HG03025 (cell line): ENCODE measurements at regions not wholly inside any gene's neighbourhood (a gene's known extent, or its start where the extent isn't known, plus 50 kb on each side); places are given as distances from the start of the nearest gene placed in this dataset.

Experiments
- ATAC-seq: cut with Tn5 transposase; IDR thresholded peaks from one replicate; pipeline ENCODE4 v1.9.1; 2021; ENCODE audit warnings: mild to moderate bottlenecking, moderate library complexity; ENCODE audit not compliant: unreplicated experiment, low FRiP score

DNA sequence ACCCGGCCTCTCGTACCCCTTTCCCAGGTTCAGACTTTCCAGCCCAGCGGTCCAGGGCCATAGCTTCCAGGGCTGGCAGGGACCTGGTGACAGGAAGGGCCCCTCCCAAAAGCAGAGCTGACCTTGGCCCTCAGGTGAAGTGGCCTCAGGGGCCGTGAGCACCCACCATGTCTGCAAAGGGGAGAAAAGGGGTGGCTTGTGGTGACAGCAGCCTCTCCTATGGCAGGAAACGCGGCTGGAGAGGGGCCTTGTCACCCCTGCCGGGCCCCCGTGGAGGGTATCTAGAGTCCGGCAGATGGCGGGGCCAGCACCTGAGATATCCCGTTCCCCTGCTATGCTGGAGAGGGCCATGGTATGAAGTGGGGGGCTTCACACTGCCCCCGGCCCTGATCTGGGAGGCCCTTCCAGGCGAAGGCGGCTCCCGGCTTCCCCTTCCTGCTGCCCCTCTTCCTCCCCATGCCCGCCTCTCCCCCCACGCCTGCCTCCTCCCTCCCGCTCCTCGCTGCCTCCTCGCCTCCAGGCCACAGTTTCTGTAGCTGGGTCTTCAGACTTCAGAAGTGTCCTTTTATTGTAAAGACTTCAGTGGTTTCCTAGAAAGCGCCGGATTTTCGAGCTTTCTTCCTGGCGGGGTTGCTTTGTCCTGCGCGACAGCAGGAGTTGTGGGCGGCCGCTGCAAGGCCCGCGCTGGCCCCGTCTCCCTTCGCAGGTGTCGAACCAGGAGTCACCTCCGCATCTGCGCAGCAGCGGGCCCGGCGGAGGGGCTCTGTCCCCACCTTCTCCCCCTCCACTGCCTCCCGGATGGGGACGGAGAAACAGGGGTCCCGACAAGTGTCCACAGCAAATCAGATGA lies 240.5 kb upstream of the MYT1L start:
- ATAC-seq = no peak

DNA sequence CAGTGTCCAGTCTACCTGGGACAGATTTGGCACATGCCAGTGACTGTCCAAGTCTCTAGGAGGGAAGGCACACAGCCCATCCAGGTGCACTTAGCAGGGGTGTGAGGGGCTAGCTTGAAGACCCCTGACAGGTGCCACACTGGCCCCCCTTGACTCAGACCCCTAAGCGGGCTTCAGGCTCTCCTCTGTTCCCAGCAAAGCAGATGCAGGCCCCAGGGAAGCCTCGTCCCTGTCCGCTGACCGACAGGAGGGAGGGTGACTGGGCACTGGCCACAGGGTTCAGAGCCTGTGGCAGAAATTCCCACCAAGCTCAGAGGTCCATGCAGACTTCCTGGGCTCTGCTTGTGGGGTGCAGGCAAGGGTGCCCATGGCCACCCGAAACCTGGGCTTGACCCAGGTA lies 239.8 kb upstream of the MYT1L start:
- ATAC-seq = no peak

DNA sequence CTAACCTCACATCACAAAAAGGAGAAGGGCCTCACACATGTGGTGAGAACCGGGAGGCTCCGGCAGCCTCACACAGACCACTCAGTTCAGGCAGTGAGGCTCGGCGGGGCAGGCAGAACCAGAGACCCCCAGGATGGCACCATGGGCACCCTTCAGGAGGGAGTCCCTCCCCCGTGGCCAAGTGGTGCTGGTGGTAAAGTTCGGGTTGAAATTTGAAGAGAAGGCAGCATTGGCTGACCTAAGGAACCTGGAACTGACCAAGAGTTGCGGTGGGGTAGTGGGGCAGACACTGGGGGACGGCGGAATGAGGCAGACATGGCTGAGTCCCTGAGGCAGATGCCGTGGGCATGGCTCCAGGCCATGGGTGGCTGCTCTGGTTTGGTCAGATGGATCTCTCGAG lies 239.3 kb upstream of the MYT1L start:
- ATAC-seq = no peak

DNA sequence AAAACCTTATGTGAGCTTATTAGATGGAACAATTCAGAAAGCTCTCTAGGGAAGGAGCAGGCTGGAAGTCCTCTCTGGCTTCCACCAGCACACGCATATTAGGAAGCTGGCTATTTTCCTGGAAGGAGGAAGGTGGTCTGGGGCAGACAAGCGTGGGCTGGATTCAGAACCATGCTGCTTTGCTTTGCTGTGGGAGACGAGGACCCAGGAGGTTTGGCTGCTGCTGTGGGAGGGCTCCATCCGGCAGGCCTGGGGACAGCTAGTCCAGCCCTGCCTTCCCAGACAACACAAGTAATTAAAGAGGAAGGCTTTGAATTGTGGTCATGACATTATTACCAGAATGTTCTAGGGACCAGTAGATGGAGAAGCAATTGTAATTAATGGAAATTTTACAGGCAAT lies 238.8 kb upstream of the MYT1L start:
- no peak for ATAC-seq

DNA sequence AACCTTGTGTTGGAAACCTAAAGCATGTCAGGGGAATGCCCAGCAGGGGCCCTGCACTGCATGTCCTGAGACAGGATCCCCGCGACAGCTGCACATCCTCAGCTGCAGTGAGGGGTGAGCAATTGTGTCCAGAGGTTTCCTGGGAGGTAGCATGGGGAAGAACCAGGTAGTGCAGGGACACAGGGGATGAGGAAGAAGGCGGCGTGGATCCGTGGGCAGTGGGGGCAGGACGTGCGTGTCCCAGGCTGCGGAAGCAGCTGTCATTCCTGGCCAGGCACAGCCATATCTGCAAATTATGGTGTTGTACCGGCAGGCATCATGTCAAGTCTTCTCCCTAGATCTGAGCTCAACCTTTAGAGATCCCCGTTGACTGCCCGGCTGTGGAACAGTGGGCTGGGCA lies 238.2 kb upstream of the MYT1L start:
- no peak for ATAC-seq

DNA sequence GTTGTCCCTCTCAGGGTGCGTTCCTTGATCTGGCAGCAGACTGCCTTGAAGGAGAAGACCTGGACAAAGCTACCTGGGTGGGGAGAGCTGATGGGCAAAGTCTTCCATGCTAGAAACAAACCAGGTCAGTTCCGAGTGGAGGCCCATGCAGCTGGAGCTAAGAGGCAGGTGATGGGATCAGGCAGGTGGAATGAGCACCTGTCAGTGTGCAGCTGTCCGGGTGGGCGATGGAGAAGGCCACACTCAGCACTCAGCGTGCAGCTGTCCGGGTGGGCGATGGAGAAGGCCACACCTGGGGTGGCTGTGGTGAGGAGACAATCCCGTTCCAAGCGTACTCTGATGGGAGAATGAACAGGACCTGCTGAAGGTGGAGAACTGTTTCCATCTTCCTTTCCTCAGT lies 237.3 kb upstream of the MYT1L start:
- ATAC-seq = no peak

DNA sequence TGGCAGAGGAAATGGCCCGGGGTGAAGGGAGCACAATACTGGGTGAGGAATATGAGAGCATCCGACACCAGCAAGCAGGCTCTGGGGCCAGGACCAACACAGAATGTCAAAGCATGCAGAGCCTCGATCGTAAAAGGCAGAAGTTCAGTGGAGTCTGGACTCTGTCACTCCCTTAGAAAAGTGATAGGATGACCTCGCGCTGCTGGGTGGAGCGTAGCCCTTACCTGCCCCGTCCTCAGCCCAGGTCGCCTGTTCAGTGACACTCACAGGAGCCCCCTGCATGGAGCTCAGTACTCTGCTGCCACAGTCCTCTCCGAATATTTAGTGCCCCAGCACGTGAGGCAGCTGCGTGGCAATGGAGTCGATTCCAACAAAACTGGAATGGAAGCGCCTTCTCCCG lies 236.7 kb upstream of the MYT1L start:
- no peak for ATAC-seq

DNA sequence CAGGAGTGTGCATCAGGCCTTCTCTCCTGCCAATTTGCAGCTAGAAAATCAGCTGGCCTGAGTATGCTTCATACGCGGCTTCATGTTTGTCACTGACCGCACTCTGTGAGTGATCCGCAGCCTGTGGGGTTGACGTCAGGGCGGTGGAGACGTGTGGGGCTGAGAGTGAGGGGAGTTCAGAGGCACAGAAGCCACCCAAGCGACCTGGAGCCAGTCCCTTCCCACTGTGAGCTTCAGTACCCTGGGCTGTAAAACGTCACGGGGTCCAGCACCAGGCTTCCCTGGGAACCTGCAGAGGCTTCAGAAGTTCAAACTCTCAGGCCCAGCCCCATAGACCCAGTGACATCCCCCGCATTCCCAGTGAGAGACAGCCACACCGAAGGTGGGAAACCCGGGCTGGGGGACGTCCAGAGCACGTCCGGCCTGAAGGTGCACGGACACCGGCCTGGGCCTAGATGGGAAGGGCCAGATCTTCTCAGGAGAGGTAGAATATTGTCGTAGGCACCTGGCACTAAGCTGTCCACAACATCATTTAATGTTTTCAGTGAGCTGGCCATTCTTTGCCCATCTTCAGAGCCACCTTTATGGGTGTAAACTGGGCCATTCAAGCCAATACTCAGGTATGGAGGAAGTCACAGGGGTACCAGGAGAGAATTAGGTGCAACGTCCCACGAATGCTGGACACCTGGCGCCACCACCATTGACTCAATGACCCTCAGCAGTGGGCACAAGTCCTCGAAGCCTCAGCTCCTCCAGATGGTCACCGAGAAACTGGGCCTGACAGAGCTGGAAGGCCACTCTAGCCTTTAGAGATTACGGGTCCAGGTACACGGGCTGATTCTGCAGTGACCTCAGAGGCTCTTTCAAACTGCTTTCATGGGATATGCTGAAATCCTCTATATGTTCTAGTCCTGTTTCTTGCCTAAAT lies 235.6 kb upstream of the MYT1L start:
- no peak for ATAC-seq

DNA sequence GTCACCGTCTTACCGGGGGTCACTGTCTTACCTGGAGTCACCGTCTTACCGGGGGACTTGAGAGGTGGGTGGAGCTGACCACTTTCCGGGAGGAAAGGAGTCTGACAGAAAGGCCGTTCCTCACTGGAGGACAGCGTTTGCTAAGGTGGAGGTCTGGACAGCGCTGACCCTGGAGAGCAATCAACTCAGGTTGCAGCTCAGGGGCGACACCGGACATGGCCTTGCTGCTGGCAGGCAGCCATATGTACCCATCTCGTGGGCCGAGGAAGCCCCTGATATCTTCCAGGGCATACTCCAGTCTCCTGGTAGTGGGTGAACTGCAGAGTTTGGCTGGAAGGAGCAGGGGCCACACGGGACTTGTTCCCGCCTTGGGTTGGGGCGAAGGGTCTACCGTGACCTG lies 234.6 kb upstream of the MYT1L start:
- ATAC-seq = no peak

DNA sequence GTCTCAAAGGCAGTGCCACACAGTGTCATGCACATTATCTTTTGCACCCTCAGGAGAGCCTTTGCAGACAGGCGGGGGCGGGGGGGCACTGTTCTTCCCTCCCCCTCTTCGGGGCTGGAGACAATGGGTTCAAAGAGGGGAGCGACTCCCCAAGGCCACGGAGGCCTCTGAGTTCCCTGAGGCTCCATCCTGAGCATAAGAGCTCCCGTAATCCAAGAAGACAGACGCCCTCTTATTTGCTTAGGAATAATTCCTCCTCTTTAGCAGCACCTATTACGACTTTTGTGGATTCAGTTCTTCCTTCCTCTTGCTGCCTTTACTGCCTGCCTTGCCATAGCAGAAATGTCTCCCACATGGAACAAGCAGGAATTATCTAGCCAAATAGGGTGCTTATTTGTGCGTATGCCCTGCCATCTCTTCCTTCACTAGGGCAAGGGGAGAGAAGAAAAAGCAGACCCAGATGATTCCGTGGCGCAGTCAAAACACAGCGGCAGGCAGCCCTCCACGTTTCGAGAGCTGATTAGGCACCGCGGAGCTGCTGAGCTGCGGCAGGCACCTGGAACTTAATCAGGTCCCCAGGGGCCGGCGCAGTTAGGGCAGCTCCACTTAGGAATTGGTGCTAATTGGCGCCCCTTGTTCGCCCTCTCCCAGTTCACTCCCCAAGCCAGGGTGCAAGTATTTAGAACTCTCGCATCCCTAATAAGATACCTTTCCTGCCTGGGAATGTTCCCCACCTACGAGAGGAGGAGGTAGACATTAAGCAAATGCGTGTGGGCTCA lies 233.4 kb upstream of the MYT1L start:
- no peak for ATAC-seq

DNA sequence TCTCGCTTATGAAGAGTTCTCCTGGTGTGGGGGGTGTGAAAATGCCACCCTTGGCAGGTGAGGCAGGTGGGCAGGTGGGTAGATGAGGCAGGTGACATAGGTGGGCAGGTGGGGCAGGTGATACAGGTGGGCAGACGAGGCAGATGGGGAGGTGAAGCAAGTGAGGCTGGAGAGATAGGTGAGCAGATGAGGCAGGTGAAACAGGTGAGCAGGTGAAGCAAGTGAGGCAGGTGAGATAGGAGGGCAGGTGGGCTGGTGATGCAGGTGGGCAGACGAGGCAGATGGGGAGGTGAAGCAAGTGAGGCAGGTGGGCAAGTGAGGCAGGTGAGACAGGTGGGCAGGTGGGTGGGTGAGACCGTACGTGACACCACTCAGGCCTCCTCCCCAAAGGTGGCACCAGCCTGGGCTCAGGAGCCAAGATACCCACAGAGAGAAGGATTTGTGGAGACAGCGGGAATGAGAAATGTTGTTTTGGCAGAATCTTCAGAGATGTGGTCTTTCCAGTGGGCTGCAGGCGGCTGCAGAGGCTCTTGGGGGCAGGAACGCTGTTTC lies 232.3 kb upstream of the MYT1L start:
- no peak for ATAC-seq

DNA sequence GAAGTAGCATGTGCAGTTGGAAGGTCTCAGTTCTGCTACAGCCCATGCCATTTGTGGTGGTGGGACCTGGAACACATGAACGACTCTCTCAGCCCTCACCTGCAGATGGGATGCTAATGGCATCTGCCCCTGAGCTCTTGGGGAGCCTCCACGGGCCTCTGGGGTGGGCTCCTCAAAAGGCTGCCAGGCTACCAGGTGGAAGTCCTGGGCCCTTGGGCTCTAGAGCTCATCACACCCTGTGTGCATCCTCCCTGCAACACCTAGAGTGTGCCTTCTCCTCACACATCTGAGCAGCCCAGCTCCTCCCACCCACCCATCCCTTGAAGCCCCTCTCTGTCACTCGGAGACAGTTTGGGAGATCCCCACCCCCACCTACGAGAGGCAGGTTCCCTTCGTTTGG lies 231.8 kb upstream of the MYT1L start:
- no peak for ATAC-seq

DNA sequence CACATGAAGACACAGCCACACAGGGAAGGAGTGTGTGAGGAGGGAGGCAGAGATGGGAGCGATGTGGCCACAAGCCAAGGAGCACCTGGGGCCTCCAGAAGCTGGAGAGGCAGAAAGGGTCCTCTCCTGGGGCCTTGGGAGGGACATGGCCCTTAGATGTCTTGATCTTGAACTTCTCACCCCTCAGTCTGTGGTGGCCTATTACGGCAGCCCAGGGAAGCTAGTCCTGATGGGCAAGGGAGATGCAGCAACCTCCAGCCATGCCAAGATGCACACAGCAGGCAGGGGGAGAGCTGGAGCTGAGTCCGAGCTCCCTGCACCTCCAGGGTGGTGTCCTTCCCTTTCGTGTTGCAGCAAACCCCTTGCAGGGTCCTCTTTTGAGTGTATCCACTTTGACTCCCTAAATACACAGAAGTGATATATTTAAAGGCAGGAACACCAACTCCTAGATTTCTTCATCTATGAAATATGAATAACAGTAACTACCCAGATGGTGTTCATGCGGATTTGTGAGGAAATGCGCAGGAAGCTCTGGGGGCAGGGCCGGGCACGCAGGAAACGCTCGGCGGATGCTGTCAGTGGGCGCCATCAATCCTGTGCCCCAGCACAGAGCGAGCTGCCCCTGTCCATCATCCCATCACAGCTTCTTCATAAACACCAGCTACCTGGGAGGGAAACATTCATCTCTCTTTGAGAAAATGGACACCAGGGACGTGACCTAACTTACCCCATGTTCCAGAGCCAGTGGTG lies 230.4 kb upstream of the MYT1L start:
- no peak for ATAC-seq

DNA sequence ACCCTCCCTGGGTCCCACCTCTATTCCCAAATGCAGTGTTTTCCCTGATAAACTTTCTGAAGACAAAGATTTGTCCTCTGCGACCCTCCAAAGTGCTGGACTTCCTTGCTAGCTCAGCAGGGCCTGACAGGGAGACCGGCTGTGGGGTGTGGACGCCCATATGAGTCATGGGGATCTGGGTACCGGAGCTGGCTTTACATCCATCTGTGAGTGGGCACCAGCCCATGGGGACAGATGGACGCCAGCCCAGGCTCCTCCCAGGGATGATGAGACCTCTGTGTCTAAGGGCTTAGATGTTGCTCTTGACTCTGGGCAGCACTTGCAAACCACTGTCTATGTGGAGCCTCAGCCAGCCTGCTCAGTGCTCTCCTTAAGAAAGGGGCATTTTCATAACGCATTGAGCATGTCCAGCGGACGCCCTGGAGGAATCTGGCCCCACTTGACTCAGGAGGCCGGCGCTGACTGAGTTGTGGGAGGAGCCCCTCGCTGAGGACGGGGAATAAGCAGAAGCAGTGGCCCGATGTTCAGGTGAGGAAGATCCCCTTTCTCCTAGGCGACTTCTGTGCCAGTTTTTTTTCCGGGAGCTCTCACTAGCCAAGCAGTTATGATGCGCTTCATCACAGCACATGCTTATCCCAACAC lies 229.4 kb upstream of the MYT1L start:
- no peak for ATAC-seq

DNA sequence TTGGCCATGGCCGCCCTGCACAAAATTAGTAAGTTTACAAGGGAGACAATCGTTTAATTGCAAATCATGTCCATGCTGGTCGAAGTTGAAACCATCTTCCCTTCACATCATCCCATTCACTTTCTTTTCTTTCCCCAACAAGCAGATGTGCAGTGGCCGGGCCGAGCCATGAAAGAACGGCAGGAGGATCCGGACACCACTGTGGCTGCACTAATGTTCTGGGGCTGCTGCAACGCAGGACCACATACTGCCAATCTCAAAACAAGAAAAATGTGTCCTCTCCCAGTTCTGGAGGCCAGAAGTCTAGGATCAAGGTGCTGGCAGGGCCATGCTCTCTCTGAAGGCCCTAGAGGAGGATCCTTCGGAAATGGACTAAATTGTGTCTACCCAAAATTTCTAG lies 227.4 kb upstream of the MYT1L start:
- no peak for ATAC-seq

DNA sequence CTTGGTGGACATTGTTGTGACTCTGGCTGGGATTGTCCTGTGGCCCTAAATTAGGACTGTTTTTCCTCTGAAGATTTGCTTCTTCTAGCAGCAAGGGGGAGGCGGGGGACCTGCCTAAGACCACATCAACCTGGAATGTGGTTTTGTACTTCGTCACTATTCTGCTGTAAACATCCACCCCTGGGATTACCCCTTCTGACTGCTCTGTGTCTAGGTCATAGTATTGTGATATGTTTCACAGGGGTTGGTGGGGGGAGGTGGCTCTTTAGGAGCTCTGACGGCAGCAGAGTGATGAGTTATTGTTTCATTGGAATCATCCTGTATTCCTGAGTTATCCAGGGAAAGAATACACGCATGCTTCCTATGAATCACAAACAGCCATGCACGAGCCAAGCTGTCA lies 226.4 kb upstream of the MYT1L start:
- no peak for ATAC-seq

DNA sequence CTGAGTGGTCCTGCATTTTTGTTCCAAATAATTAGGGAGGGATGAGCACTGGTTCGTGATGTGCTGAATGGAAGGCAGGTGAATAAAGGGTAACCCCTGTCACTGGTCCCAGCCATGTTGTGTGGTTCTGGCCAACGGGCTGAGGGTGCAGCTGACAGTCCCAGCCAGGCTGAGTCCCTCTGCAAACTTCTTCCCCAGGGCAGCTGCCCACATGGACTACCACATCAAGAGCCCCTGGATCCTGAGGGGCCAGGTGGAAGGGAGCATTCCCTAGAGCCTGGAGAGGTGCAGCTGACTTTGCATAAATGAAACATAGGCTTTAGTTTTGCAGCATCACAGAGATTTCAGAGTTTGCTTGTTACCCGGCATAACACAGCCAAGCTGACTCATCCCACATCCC lies 219.8 kb upstream of the MYT1L start:
- ATAC-seq = no peak

DNA sequence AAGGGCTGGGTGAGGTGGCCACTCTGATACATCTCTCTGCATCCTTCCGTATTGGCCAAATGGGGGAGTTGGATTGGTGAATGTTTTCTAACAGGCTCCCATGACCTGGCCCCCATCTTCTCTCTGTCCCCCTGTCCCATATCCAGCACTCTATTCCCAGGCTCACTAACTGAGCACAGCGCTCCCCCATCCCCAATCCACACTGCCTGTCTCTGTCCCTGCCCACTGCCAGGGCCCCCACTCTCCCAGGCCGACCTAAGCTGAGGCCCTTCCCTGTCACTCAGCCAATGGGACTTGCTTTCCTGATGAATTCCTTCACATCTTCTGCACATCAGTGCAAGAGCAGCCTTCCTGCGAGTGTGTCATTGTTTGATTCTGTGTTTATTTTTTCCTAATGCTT lies 216.8 kb upstream of the MYT1L start:
- ATAC-seq = no peak

DNA sequence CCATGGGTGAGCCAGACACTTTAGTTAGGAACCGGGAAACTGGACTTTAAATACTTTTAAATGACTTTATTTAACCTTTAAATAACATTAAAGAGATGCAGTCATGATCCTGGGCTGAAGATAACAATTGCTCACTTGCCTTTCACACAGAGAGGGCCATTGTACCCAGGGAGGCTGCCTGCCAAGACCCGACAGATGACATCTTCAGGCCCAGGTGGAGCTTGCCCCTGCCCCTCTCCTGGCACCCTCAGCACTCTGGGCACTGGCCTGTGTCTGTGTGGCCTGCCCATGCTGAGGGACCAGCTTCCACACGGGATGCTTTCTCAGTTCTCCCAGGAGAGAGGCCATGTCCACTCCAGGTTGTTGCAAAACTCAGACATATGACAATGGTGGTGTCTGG lies 216.4 kb upstream of the MYT1L start:
- no peak for ATAC-seq

DNA sequence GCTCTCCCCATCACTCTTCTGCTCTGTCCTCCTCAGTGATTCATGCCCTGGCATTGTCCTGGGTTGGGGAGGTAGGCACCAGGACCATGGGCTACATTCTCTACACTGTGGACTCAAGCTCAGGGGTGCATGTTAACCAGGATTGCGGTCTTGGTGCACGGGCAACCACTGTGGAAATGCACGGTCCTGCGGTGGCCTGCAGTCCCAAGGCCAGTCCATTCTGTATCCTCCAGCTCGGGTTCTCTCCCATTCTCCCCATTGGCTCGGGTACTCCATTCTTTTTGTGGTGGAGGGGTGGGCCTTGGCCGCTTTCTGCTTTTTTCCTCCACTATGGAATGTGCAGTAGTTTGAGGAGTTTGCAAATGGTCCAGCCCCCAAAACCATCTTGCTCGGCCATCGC lies 215.0 kb upstream of the MYT1L start:
- ATAC-seq = no peak
